Mucosa of rectum (tissue), 2 donors: ENCODE measurements at regions not wholly inside any gene's neighbourhood (a gene's known extent, or its start where the extent isn't known, plus 50 kb on each side); places are given as distances from the start of the nearest gene placed in this dataset.
A peak's percentile ranks its signal among the peaks of the same experiment; 100 is the strongest.

ENCODE experiments used
- H3K27ac ChIP-seq, 2 donors: one replicate each; pipeline ENCODE4 v1.7.0; 2013; ENCODE audit warnings: inconsistent platforms in 2 of 2, low read depth in 2 of 2, low read length in 2 of 2
- H3K27me3 ChIP-seq, 2 donors: one replicate each; pipeline ENCODE4 v1.7.0; 2013; ENCODE audit warnings: low read length in 2 of 2; ENCODE audit not compliant: control insufficient read depth in 2 of 2, insufficient read depth in 2 of 2
- H3K36me3 ChIP-seq, 2 donors: one replicate each; pipeline ENCODE4 v1.7.0; 2013; ENCODE audit warnings: low read length in 2 of 2; ENCODE audit not compliant: control insufficient read depth in 2 of 2, insufficient read depth in 2 of 2
- H3K4me1 ChIP-seq, 2 donors: one replicate each; pipeline ENCODE4 v1.7.0; 2013; ENCODE audit warnings: low read length in 2 of 2, mild to moderate bottlenecking in 1 of 2; ENCODE audit not compliant: control insufficient read depth in 2 of 2, insufficient read depth in 2 of 2
- H3K4me3 ChIP-seq, 2 donors: one replicate each; pipeline ENCODE4 v1.7.0; 2013; ENCODE audit warnings: low read length in 2 of 2
- H3K9ac ChIP-seq, 2 donors: one replicate each; pipeline ENCODE4 v1.7.0; 2013; ENCODE audit warnings: low read length in 2 of 2, low read depth in 1 of 2, mild to moderate bottlenecking in 1 of 2
- H3K9me3 ChIP-seq, 2 donors: one replicate each; pipeline ENCODE4 v1.7.0; 2013; ENCODE audit warnings: low read length in 2 of 2; ENCODE audit not compliant: control insufficient read depth in 2 of 2
- donor health status: healthy.
- donor health status: Normal muscosa, but diverticular disease.

GRCh38 chr6:44004625-44005506 is 122.4 kb downstream of the MRPL14 start:
- no peaks in the 10 kb centered on the region for H3K9me3 ChIP-seq
- H3K9ac ChIP-seq, result no peak overlapping the region
- H3K36me3 ChIP-seq, result no peaks in the 10 kb centered on the region
- no peak overlapping the region for H3K4me3 ChIP-seq
- peaks cover 4 to 16% of the 10 kb centered on the region in 2 donors for H3K27me3 ChIP-seq
- no peak overlapping the region for H3K27ac ChIP-seq
- peaks cover 8 to 12% of the 10 kb centered on the region in 2 donors for H3K4me1 ChIP-seq

DNA sequence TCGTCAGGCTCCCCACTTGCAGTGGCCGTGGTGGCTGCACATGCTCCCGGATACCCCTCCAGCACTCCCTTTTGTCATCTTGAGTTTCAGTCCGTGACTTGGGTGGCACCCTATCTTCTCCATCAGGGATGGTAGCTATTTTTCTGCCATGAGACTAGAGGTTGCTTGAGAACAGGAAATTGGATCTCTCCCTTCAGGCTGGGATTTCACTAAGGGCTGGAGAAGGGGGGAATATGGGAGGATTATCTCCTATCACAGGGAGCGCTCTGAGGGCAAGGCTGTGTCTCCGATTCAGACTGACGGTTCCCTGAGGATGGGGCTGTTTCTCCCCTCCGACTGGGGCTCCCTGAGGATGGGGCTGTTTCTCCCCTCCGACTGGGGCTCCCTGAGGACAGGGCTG is 123.1 kb downstream of the MRPL14 start:
- Histone ChIP-seq H3K4me3 (no peak overlapping the region), H3K27me3 (peaks cover 4 to 16% of the 10 kb centered on the region in 2 donors), H3K27ac (no peak overlapping the region), H3K9me3 (no peaks in the 10 kb centered on the region), H3K4me1 (peaks cover 12 to 14% of the 10 kb centered on the region in 2 donors), H3K36me3 (no peaks in the 10 kb centered on the region), H3K9ac (no peak overlapping the region)

GRCh38 chr6:44003345-44004061 is 123.7 kb downstream of the MRPL14 start:
- Histone ChIP-seq H3K27ac (no peak overlapping the region), H3K4me1 (peaks cover 12 to 14% of the 10 kb centered on the region in 2 donors), H3K4me3 (peak overlapping the region in 1 of 2 donors; percentile 56)

GRCh38 chr6:44002593-44003344 is 124.5 kb downstream of the MRPL14 start:
- Histone ChIP-seq H3K9ac (peak overlapping the region in 1 of 2 donors; percentile 47), H3K4me1 (peaks cover 12 to 14% of the 10 kb centered on the region in 2 donors)

More at GRCh38 chr6:44003345-44004061, 123.7 kb downstream of the MRPL14 start:
- H3K9ac ChIP-seq, result peak overlapping the region in 1 of 2 donors; percentile 47
- H3K27me3 ChIP-seq, result peaks cover 4 to 16% of the 10 kb centered on the region in 2 donors
- no peaks in the 10 kb centered on the region for H3K9me3 ChIP-seq
- H3K36me3 ChIP-seq, result no peaks in the 10 kb centered on the region

GRCh38 chr6:44002067-44002592 is 125.1 kb downstream of the MRPL14 start:
- Histone ChIP-seq H3K4me3 (peak overlapping the region; percentile 52 to 53), H3K9me3 (no peaks in the 10 kb centered on the region), H3K27ac (no peak overlapping the region), H3K4me1 (peaks cover 14 to 16% of the 10 kb centered on the region in 2 donors), H3K9ac (no peak overlapping the region), H3K27me3 (peaks cover 4 to 16% of the 10 kb centered on the region in 2 donors), H3K36me3 (no peaks in the 10 kb centered on the region)

More at GRCh38 chr6:44002593-44003344, 124.5 kb downstream of the MRPL14 start:
- no peaks in the 10 kb centered on the region for H3K36me3 ChIP-seq
- peak overlapping the region; percentile 52 to 56 for H3K4me3 ChIP-seq
- H3K9me3 ChIP-seq, result no peaks in the 10 kb centered on the region
- H3K27ac ChIP-seq, result no peak overlapping the region
- H3K27me3 ChIP-seq, result peaks cover 4 to 16% of the 10 kb centered on the region in 2 donors

DNA sequence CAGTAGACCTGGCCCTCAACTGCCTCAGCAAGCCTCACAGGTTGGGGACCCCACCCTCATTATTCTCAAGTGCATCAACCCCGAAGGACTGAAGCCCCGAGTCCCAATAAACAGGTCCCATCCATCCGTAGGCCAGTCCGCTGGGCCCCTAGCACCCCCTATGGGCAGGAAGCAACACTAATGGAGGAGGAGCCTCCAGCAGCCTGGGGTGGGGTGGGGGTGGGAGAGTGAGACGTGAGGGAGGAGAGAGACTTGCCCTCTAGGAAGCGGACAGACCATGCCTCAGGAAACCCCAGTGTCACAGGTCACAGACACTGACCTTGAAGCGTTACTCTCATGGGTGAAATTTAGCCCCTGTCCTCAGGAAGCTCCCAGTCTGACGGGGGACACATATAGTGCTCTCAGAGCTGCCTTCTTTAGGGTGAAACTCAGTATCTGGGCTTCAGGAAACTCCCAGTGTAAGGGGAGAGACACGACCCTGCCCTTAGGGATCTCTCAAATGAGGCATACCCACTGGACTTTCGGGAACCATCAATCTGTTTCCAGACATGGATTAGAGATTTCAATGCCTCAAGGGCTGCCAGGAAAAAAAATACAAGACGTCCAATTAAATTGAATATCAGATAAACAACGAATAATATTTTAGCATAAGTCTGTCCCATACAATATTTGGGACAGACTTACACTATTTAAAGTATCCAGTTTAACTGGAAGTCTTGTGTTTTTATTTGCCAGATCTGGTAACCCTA is 125.8 kb downstream of the MRPL14 start:
- H3K27me3 ChIP-seq, result peaks cover 4 to 14% of the 10 kb centered on the region in 2 donors
- H3K27ac ChIP-seq, result no peak overlapping the region
- peak overlapping the region in 1 of 2 donors; percentile 28 for H3K4me3 ChIP-seq
- no peaks in the 10 kb centered on the region for H3K36me3 ChIP-seq
- H3K4me1 ChIP-seq, result peaks cover 14 to 19% of the 10 kb centered on the region in 2 donors
- H3K9ac ChIP-seq, result no peak overlapping the region
- no peaks in the 10 kb centered on the region for H3K9me3 ChIP-seq

- H3K27ac ChIP-seq, result no peak overlapping the region
- peak overlapping the region in 1 of 2 donors; percentile 58 for H3K9ac ChIP-seq
- peaks cover 4 to 14% of the 10 kb centered on the region in 2 donors for H3K27me3 ChIP-seq
- H3K4me3 ChIP-seq, result no peak overlapping the region
- no peaks in the 10 kb centered on the region for H3K9me3 ChIP-seq
- no peaks in the 10 kb centered on the region for H3K36me3 ChIP-seq
- H3K4me1 ChIP-seq, result peaks cover 14 to 19% of the 10 kb centered on the region in 2 donors
Observed at GRCh38 chr6:44000164-44000842, 126.9 kb downstream of the MRPL14 start.

DNA sequence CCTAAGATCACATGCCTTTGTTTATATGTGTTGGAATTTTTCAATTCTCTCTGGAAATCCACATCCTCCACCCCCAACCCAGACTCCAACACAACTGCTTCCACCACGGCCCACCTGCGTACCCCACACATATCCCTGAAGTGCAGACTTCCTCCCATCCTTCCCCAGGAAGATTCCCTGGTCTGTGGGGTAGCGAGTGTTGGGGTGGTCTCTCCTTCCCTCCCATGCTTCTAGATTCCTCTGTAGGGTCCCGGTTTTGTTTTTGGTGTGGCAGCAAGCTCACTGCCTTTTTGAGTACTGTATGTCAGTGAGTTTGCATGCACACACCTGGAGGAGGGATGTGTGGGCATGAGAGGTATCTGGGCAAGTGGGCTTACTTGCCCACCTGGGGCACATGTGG is 127.6 kb downstream of the MRPL14 start:
- peaks cover 3 to 13% of the 10 kb centered on the region in 2 donors for H3K27me3 ChIP-seq
- no peaks in the 10 kb centered on the region for H3K9me3 ChIP-seq
- H3K9ac ChIP-seq, result peak overlapping the region in 1 of 2 donors; percentile 47
- H3K27ac ChIP-seq, result no peak overlapping the region
- no peak overlapping the region for H3K4me3 ChIP-seq
- H3K36me3 ChIP-seq, result no peaks in the 10 kb centered on the region
- H3K4me1 ChIP-seq, result peaks cover 14 to 19% of the 10 kb centered on the region in 2 donors
